Astrocyte (in vitro differentiated cells and primary cell): ENCODE measurements at regions not wholly inside any gene's neighbourhood (a gene's known extent, or its start where the extent isn't known, plus 50 kb on each side); places are given as distances from the start of the nearest gene placed in this dataset.
A peak's percentile ranks its signal among the peaks of the same experiment; 100 is the strongest.
"Not testable (repeated sequence)": the region's sequence is repeated elsewhere in the genome, so short reads cannot be mapped to it uniquely, and the experiment has no call there.

Experiments used
- DNase-seq: peaks from one replicate; pipeline ENCODE4 v3.0.0-alpha.2; 2010; ENCODE audit warnings: low read depth
- FAIRE-seq: peaks from 2 replicates; lab custom pipeline; 2011; peaks lifted over from hg19 to GRCh38; lab: Jason Lieb, UNC
- H2AFZ ChIP-seq: 2 replicates; pipeline ENCODE4 v1.6.0; 2012; ENCODE audit warnings: low read depth, low read length, inconsistent platforms
- H3K27ac ChIP-seq: 2 replicates; pipeline ENCODE4 v1.5.1; 2011; ENCODE audit warnings: low read depth, low read length, inconsistent platforms
- H3K27me3 ChIP-seq: 2 replicates; pipeline ENCODE4 v1.6.0; 2011; ENCODE audit warnings: low read length, inconsistent platforms; ENCODE audit not compliant: insufficient read depth
- H3K36me3 ChIP-seq: 2 replicates; pipeline ENCODE4 v1.5.1; 2011; ENCODE audit warnings: low read length, inconsistent platforms; ENCODE audit not compliant: insufficient read depth
- H3K4me1 ChIP-seq: 2 replicates; pipeline ENCODE4 v1.5.1; 2011; ENCODE audit warnings: low read length, inconsistent platforms; ENCODE audit not compliant: insufficient read depth
- H3K4me2 ChIP-seq: 2 replicates; pipeline ENCODE4 v1.6.0; 2012; ENCODE audit warnings: low read length, inconsistent platforms
- H3K4me3 ChIP-seq: 2 replicates; pipeline ENCODE4 v1.5.1; 2011; ENCODE audit warnings: low read depth, mild to moderate bottlenecking, low read length, inconsistent platforms; ENCODE audit not compliant: insufficient read depth
- H3K79me2 ChIP-seq: 2 replicates; pipeline ENCODE4 v1.6.0; 2012; ENCODE audit warnings: mild to moderate bottlenecking, low read length, inconsistent platforms; ENCODE audit not compliant: insufficient read depth
- H3K9ac ChIP-seq: 2 replicates; pipeline ENCODE4 v1.6.0; 2012; ENCODE audit warnings: mild to moderate bottlenecking, low read length, inconsistent platforms
- H3K9me3 ChIP-seq: 2 replicates; pipeline ENCODE4 v1.5.1; 2012; ENCODE audit warnings: low read depth, mild to moderate bottlenecking, low read length, inconsistent platforms; ENCODE audit not compliant: insufficient read depth
- H4K20me1 ChIP-seq: 2 replicates; pipeline ENCODE4 v1.6.0; 2012; ENCODE audit warnings: low read length, inconsistent platforms; ENCODE audit not compliant: insufficient read depth
- H3K27ac Mint-ChIP-seq: one replicate; pipeline ENCODE4 v1.8.0; 2021; ENCODE audit warnings: mild to moderate bottlenecking, mixed read lengths; ENCODE audit not compliant: unreplicated experiment
- H3K27me3 Mint-ChIP-seq: one replicate; pipeline ENCODE4 v1.8.0; 2021; ENCODE audit warnings: low read depth, mixed read lengths; ENCODE audit not compliant: unreplicated experiment
- H3K36me3 Mint-ChIP-seq: one replicate; pipeline ENCODE4 v1.8.0; 2021; ENCODE audit warnings: low read depth, mixed read lengths; ENCODE audit not compliant: unreplicated experiment
- H3K4me1 Mint-ChIP-seq: one replicate; pipeline ENCODE4 v1.8.0; 2021; ENCODE audit warnings: low read depth, mixed read lengths; ENCODE audit not compliant: unreplicated experiment
- H3K4me3 Mint-ChIP-seq: one replicate; pipeline ENCODE4 v1.8.0; 2021; ENCODE audit warnings: mild to moderate bottlenecking, moderate library complexity, mixed read lengths; ENCODE audit not compliant: unreplicated experiment
- H3K9me3 Mint-ChIP-seq: one replicate; pipeline ENCODE4 v1.8.0; 2021; ENCODE audit warnings: mild to moderate bottlenecking, mixed read lengths; ENCODE audit not compliant: unreplicated experiment
- CTCF ChIP-seq: IDR thresholded peaks from 2 replicates; pipeline ENCODE4 v1.5.1; 2011; ENCODE audit warnings: low read depth, mild to moderate bottlenecking, inconsistent platforms, low read length, moderate library complexity; ENCODE audit not compliant: insufficient read depth
- EZH2 ChIP-seq: IDR thresholded peaks from 2 replicates; pipeline ENCODE4 v1.6.1; 2012; ENCODE audit warnings: mild to moderate bottlenecking, low read length, inconsistent platforms; ENCODE audit not compliant: insufficient read depth

GRCh38 chr1:788835-789234, 102.4 kb upstream of the OR4F16 start:
- no peaks in the 10 kb centered on the region for H3K79me2 ChIP-seq
- H3K36me3 ChIP-seq = no peaks in the 10 kb centered on the region
- H4K20me1 ChIP-seq = no peaks in the 10 kb centered on the region
- TF ChIP-seq CTCF (no peak), EZH2 (no peak)
- Mint-ChIP-seq H3K27me3 (no peaks in the 10 kb centered on the region), H3K4me3 (no peak overlapping the region), H3K27ac (no peak overlapping the region), H3K9me3 (peaks cover 5% of the 10 kb centered on the region), H3K4me1 (no peaks in the 10 kb centered on the region), H3K36me3 (peaks cover 13% of the 10 kb centered on the region)
- no peak overlapping the region for H3K27ac ChIP-seq
- no peaks in the 10 kb centered on the region for H3K4me1 ChIP-seq
- peak; percentile 14 for DNase-seq
- no peak overlapping the region for H3K4me2 ChIP-seq
- no peak overlapping the region for H3K4me3 ChIP-seq
- H3K9me3 ChIP-seq = peaks cover 9% of the 10 kb centered on the region
- no peak overlapping the region for H3K9ac ChIP-seq
- FAIRE-seq = no peak
- H2AFZ ChIP-seq = no peak overlapping the region
- H3K27me3 ChIP-seq = no peaks in the 10 kb centered on the region

GRCh38 chr1:789606-790005, 103.2 kb upstream of the OR4F16 start:
- H3K4me3 ChIP-seq, H3K27ac Mint-ChIP-seq, DNase-seq, H3K36me3 ChIP-seq, H3K27ac ChIP-seq, H3K4me2 ChIP-seq, H3K9ac ChIP-seq, FAIRE-seq, H3K27me3 Mint-ChIP-seq, H3K4me3 Mint-ChIP-seq, H4K20me1 ChIP-seq, H3K9me3 Mint-ChIP-seq, H3K9me3 ChIP-seq, H3K27me3 ChIP-seq, H3K4me1 ChIP-seq, H2AFZ ChIP-seq, H3K79me2 ChIP-seq, H3K4me1 Mint-ChIP-seq: not testable (repeated sequence)
- peaks cover 13% of the 10 kb centered on the region for H3K36me3 Mint-ChIP-seq

GRCh38 chr1:790388-790930, 104.0 kb upstream of the OR4F16 start:
- H3K4me3 Mint-ChIP-seq, H4K20me1 ChIP-seq, H3K79me2 ChIP-seq, H3K4me1 Mint-ChIP-seq, H3K27ac Mint-ChIP-seq, H3K4me3 ChIP-seq, H3K9ac ChIP-seq, H3K27me3 ChIP-seq, H3K9me3 Mint-ChIP-seq, H3K27ac ChIP-seq, H3K9me3 ChIP-seq, H3K4me1 ChIP-seq, H3K4me2 ChIP-seq, H3K36me3 ChIP-seq, H2AFZ ChIP-seq, FAIRE-seq, H3K27me3 Mint-ChIP-seq: not testable (repeated sequence)
- DNase-seq = peak; percentile 17
- peaks cover 11% of the 10 kb centered on the region for H3K36me3 Mint-ChIP-seq

- H3K4me2 ChIP-seq, H3K4me1 ChIP-seq, H2AFZ ChIP-seq, H3K27ac ChIP-seq, FAIRE-seq, H3K79me2 ChIP-seq, DNase-seq, H3K4me3 Mint-ChIP-seq, H3K9ac ChIP-seq, H3K36me3 Mint-ChIP-seq, H3K27me3 Mint-ChIP-seq, H3K9me3 ChIP-seq, H3K27me3 ChIP-seq, H3K36me3 ChIP-seq, H3K4me3 ChIP-seq, H3K9me3 Mint-ChIP-seq, H4K20me1 ChIP-seq, H3K4me1 Mint-ChIP-seq, H3K27ac Mint-ChIP-seq: not testable (repeated sequence)
Measured at GRCh38 chr1:794310-794709, 107.9 kb upstream of the OR4F16 start.

- H3K4me1 ChIP-seq, DNase-seq, H3K27ac Mint-ChIP-seq, H3K9me3 ChIP-seq, H3K4me2 ChIP-seq, H3K36me3 ChIP-seq, H3K27me3 ChIP-seq, FAIRE-seq, H3K9me3 Mint-ChIP-seq, H3K79me2 ChIP-seq, H3K27me3 Mint-ChIP-seq, H3K4me3 ChIP-seq, H3K4me3 Mint-ChIP-seq, H3K36me3 Mint-ChIP-seq, H3K9ac ChIP-seq, H3K4me1 Mint-ChIP-seq, H2AFZ ChIP-seq, H3K27ac ChIP-seq, H4K20me1 ChIP-seq: not testable (repeated sequence)
Measured at GRCh38 chr1:794918-795584, 108.6 kb upstream of the OR4F16 start.
